Vagina (tissue), 2 donors: ENCODE measurements at regions not wholly inside any gene's neighbourhood (a gene's known extent, or its start where the extent isn't known, plus 50 kb on each side); places are given as distances from the start of the nearest gene placed in this dataset.
"Not testable (repeated sequence)": the region's sequence is repeated elsewhere in the genome, so short reads cannot be mapped to it uniquely, and the experiment has no call there.

Experiments used
- DNase-seq, 2 donors: peaks; one replicate each; pipeline ENCODE4 v3.0.0-alpha.2; 2017; ENCODE audit errors: extremely low spot score in 2 of 2
- H3K27ac ChIP-seq: fragments of 200-600 bp; sonication (generic); one replicate; pipeline ENCODE4 v1.5.1; 2019
- H3K27me3 ChIP-seq: fragments of 200-600 bp; sonication (generic); one replicate; pipeline ENCODE4 v1.5.1; 2019
- H3K36me3 ChIP-seq, 2 donors: fragments of 200-600 bp; sonication (generic); one replicate each; pipeline ENCODE4 v1.5.1; 2017 to 2019
- H3K4me1 ChIP-seq: fragments of 200-600 bp; sonication (generic); one replicate; pipeline ENCODE4 v1.5.1; 2019
- H3K4me3 ChIP-seq, 2 donors: fragments of 200-600 bp; sonication (generic); 1 replicate in 1 of 2; 2 replicates in 1 of 2; pipeline ENCODE4 v1.5.1; 2016 to 2019
- H3K9me3 ChIP-seq: fragments of 200-600 bp; sonication (generic); one replicate; pipeline ENCODE4 v1.5.1; 2019
- POLR2A ChIP-seq, 2 donors: fragments of 450-650 bp; IDR thresholded peaks; one replicate each; pipeline ENCODE4 v1.6.1; 2017; ENCODE audit warnings: antibody characterized with exemption in 2 of 2, mild to moderate bottlenecking in 2 of 2, moderate library complexity in 2 of 2
- POLR2AphosphoS5 ChIP-seq, 2 donors: sonication (generic); formaldehyde crosslinking; IDR thresholded peaks; one replicate each; pipeline ENCODE4 v1.9.0; 2017; ENCODE audit warnings: antibody characterized with exemption in 2 of 2, mild to moderate bottlenecking in 2 of 2, low read depth in 1 of 2; ENCODE audit not compliant: insufficient read depth in 1 of 2
- intact Hi-C: fragments of 100-400 bp; cut with DNase I; formaldehyde crosslinking; loops from one replicate; pipeline ENCODE4 v1.15.1; 2023
- TF ChIP-seq, protein P1 (sequence below), 3 experiments: fragments of 450-650 bp in 2 of 3; fragments of 200-600 bp in 1 of 3; sonication (generic) in 1 of 3; IDR thresholded peaks; one replicate each; pipeline ENCODE4 v1.5.1; 2017 to 2019; ENCODE audit warnings: antibody characterized with exemption in 3 of 3, mild to moderate bottlenecking in 2 of 3, moderate library complexity in 2 of 3

DNA sequence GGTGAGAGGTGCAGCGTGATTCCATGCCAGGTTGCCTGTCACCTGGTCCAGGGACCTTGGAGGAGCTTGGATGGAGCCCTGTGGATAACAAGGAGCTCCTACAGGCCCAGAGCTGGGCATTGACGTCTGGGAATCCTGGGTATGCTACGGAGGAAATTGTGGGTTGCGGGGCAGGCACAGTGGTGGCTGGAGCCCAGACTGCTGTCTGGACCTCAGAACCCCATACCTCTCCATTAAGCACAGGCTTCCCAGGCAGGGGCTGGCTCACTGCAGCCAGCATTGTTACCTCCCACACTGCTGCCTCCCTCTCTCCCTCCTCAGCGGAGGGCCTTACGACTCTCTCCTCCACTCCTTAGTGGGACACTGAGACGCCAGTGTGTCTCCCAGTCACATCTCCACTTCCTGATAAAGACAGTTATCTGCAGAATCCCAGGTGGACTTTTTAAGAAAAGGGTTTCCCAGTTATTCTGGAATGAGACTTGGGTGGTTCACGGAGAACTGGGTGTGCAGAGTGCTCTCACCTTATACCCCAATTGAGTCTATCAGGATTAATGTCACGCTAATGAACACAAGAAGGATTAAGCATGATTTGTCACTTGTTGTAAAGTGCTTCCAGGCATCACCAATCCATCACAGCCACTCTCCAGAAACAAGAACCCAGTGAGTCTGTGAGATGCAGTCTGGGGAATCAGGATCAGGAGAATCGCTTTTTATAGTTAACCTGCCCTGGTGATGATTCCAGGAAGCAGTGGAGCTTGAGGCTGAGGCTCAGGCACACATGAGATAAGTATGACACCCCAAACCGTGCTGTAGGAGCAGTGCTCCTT lies 309.4 kb downstream of the RPS24 start:
- Histone ChIP-seq H3K27me3 (no peaks in the 10 kb centered on the region), H3K27ac (no peak overlapping the region), H3K4me1 (no peaks in the 10 kb centered on the region), H3K4me3 (no peak overlapping the region), H3K9me3 (no peaks in the 10 kb centered on the region), H3K36me3 (no peaks in the 10 kb centered on the region)
- TF ChIP-seq POLR2A (IDR thresholded peaks at IDR 0.05) (no peak), POLR2AphosphoS5 (IDR thresholded peaks at IDR 0.05; ENCODE audit: insufficient read depth in 1 of 2, low read depth in 1 of 2) (no peak)
- TF ChIP-seq, protein P1, sequence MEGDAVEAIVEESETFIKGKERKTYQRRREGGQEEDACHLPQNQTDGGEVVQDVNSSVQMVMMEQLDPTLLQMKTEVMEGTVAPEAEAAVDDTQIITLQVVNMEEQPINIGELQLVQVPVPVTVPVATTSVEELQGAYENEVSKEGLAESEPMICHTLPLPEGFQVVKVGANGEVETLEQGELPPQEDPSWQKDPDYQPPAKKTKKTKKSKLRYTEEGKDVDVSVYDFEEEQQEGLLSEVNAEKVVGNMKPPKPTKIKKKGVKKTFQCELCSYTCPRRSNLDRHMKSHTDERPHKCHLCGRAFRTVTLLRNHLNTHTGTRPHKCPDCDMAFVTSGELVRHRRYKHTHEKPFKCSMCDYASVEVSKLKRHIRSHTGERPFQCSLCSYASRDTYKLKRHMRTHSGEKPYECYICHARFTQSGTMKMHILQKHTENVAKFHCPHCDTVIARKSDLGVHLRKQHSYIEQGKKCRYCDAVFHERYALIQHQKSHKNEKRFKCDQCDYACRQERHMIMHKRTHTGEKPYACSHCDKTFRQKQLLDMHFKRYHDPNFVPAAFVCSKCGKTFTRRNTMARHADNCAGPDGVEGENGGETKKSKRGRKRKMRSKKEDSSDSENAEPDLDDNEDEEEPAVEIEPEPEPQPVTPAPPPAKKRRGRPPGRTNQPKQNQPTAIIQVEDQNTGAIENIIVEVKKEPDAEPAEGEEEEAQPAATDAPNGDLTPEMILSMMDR (IDR thresholded peaks at IDR 0.05) = no peak
- peak; percentile 56 to 72 for DNase-seq
- intact Hi-C loops = no loop called here

DNA sequence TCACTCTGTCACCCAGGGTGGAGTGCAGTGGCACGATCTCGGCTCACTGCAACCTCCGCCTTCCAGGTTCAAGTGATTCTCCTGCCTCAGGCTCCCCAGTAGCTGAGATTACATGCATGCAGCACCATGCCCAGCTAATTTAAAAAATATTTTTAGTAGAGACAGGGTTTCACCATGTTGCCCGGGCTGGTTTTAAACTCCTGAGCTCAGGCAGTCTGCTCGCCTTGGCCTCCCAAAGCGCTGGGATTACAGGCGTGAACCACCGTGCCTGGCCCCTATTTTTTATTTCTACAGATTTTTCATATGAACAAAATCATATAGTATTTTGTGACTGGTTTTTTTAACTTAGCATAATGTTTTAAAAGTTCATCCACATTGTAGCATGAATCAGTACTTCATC lies 310.6 kb downstream of the RPS24 start:
- H3K9me3 ChIP-seq, H3K36me3 ChIP-seq, intact Hi-C loops, H3K27ac ChIP-seq, H3K4me3 ChIP-seq, H3K27me3 ChIP-seq, H3K4me1 ChIP-seq: not testable (repeated sequence)
- peak in 1 of 2 donors; percentile 52 for DNase-seq

DNA sequence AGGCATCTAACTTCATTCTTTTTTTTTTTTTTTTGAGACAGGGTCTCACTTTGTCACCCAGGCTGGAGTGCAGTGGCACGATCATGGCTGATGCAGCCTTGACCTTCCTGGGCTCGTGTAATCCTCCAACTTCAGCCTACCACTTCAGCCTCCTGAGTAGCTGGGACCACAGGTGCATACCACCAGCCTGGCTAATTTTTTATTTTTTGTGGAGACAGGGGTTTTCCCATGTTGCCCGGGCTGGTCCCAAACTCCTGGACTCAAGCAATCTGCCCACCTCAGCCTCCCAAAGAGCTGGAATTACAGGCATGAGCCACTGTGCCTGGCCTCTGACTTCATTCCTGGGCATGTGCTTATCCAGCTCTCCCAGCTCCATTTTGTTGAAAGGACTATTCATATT lies 311.9 kb downstream of the RPS24 start:
- H3K27ac ChIP-seq, H3K9me3 ChIP-seq, H3K36me3 ChIP-seq, H3K4me1 ChIP-seq, H3K4me3 ChIP-seq, H3K27me3 ChIP-seq, intact Hi-C loops: not testable (repeated sequence)
- DNase-seq = peak; percentile 19 to 37

DNA sequence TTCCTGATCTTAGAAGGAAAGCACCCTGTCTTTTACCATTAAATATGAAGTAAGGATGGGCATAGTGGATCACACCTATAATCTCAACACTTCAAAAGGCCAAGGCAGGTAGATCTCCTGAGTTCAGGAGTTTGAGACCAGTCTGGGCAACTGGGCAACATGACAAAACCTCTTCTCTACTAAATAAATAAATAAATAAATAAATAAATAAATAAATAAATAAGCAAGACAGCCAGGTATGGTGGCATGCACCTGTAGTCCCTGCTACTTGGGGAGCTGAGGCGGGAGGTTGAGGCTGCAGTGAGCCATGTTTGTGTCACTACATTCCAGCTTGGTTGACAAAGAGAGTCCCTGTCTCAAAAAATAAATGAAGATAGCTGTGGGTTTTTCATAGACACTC lies 313.1 kb downstream of the RPS24 start:
- intact Hi-C loops = no loop called here
- TF ChIP-seq, protein P1 (IDR thresholded peaks at IDR 0.05) = no peak
- TF ChIP-seq POLR2A (IDR thresholded peaks at IDR 0.05) = no peak
- TF ChIP-seq POLR2AphosphoS5 (IDR thresholded peaks at IDR 0.05; ENCODE audit: insufficient read depth in 1 of 2, low read depth in 1 of 2) = no peak
- H3K4me1 ChIP-seq = no peaks in the 10 kb centered on the region
- DNase-seq = no peak
- no peaks in the 10 kb centered on the region for H3K27me3 ChIP-seq
- no peaks in the 10 kb centered on the region for H3K9me3 ChIP-seq
- no peak overlapping the region for H3K4me3 ChIP-seq
- no peaks in the 10 kb centered on the region for H3K36me3 ChIP-seq
- no peak overlapping the region for H3K27ac ChIP-seq

DNA sequence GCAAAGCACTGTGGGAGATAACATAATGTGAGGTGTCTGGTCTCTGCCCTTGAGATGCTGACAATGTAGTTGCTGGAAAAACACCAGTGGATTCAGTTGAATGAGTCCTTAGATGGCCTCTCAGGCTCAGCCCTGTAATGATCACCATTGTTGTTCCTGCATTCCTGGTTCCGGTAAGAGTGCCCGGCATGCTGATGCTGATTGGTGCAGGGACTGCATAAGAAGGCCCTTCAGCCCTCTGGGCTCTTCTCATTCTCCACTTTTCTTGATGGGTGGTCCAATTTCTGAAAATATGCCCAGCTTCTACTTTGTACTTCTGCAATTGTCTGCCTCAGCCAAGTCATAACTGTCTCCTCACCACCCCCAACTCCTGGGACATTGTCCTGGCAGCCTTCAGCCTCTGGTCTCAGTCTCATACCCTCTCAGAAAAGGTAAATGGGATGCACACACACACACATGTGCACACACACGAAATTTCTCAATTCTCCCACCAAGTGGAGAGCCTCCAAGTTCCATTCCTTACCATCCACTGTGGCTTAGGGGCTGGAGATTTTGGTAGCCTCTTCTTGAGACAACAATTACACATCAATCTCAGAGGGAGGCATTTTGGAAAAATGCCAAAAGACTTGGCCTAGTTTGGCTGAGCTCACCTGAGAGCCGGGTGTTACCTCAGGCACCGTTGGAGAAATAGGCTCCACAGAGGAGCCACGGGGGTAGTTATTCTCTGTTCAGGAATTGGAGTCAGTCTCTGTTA lies 314.9 kb downstream of the RPS24 start:
- peak; percentile 16 to 65 for DNase-seq
- H3K4me1 ChIP-seq = peaks cover 6% of the 10 kb centered on the region
- H3K4me3 ChIP-seq = no peak overlapping the region
- no peaks in the 10 kb centered on the region for H3K9me3 ChIP-seq
- TF ChIP-seq POLR2AphosphoS5 (IDR thresholded peaks at IDR 0.05; ENCODE audit: insufficient read depth in 1 of 2, low read depth in 1 of 2) = no peak
- no peak for TF ChIP-seq POLR2A (IDR thresholded peaks at IDR 0.05)
- TF ChIP-seq, protein P1 (IDR thresholded peaks at IDR 0.05) = no peak
- no peaks in the 10 kb centered on the region for H3K36me3 ChIP-seq
- intact Hi-C loops = no loop called here
- H3K27me3 ChIP-seq = no peaks in the 10 kb centered on the region
- no peak overlapping the region for H3K27ac ChIP-seq

DNA sequence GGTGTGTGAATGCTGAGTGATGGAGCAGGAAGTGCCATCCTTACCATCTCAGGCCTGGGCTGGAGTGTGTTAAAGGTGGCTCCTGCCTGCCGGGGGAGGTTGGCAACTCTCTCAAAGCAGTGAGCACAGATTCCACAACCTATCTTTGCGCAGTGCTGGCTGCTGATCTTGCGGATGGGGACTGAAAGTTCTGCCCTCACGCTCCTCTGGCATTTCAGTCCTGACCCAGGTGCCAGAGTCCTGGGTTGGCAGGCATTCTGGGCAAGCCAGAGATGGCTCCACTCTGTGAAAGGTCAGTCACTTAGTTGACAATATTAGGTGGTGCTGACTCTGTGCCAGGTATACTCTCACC lies 315.5 kb downstream of the RPS24 start:
- peaks cover 10% of the 10 kb centered on the region for H3K4me1 ChIP-seq
- no peak overlapping the region for H3K27ac ChIP-seq
- DNase-seq = peak; percentile 37 to 54
- intact Hi-C loops = no loop called here
- H3K27me3 ChIP-seq = no peaks in the 10 kb centered on the region
- TF ChIP-seq POLR2A (IDR thresholded peaks at IDR 0.05) = no peak
- TF ChIP-seq POLR2AphosphoS5 (IDR thresholded peaks at IDR 0.05; ENCODE audit: insufficient read depth in 1 of 2, low read depth in 1 of 2) = no peak
- TF ChIP-seq, protein P1 (IDR thresholded peaks at IDR 0.05) = no peak
- no peaks in the 10 kb centered on the region for H3K36me3 ChIP-seq
- H3K4me3 ChIP-seq = no peak overlapping the region
- H3K9me3 ChIP-seq = no peaks in the 10 kb centered on the region
